K562 (cell line): ENCODE measurements at regions not wholly inside any gene's neighbourhood (a gene's known extent, or its start where the extent isn't known, plus 50 kb on each side); places are given as distances from the start of the nearest gene placed in this dataset.

Experiments used
- ELK1 ChIP-seq: sonication (generic); formaldehyde crosslinking; IDR thresholded peaks from 2 replicates; pipeline ENCODE4 v1.8.1; 2022; ENCODE audit warnings: missing genetic modification reagents
- JUND ChIP-seq, 2 experiments: IDR thresholded peaks; 2 replicates in 1 of 2; 3 replicates in 1 of 2; pipeline ENCODE4 v1.6.1; 2011; ENCODE audit warnings: borderline replicate concordance in 2 of 2, low read depth in 2 of 2, low read length in 2 of 2, improper control_type of control experiment in 1 of 2, missing biosample characterization in 1 of 2, missing genetic modification characterization in 1 of 2, missing genetic modification reagents in 1 of 2
- KAT2B ChIP-seq: IDR thresholded peaks from one replicate; pipeline ENCODE4 v1.6.1; 2012; ENCODE audit warnings: low read depth, mild to moderate bottlenecking, control low read depth, inconsistent platforms, low read length, moderate library complexity
- KDM1A ChIP-seq, 2 experiments: fragments of 450-650 bp; IDR thresholded peaks; 2 replicates each; pipeline ENCODE4 v1.6.1; 2016; ENCODE audit warnings: mild to moderate bottlenecking in 2 of 2
- MYNN ChIP-seq, 2 experiments: sonication (generic); formaldehyde crosslinking in 1 of 2; IDR thresholded peaks; 2 replicates each; pipeline versions ENCODE4 v1.5.0 to v1.6.1; 2016 to 2020; ENCODE audit warnings: antibody characterized with exemption in 1 of 2, missing genetic modification reagents in 1 of 2
- TAF7 ChIP-seq: fragments of 450-650 bp; IDR thresholded peaks from 2 replicates; pipeline ENCODE4 v1.6.1; 2016; ENCODE audit warnings: missing genetic modification characterization, missing compliant biosample characterization

DNA sequence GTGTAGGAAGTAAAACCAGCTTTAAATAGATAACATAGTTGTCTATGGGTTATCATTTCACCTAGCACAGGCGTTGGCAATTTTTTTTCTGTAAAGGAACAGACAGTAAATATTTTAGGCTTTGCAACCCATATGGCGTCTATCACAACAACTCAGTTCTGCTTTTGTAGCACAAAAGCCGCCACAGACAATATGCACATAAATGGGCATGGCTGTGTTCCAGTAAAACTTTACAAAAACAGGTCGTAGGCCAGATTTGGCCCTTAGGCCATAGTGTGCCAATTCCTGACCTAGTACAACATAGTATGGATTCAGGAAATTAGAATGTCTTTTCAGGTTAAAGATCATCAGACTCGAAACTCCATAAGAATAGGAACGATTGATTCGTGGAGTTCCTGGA, 265.3 kb upstream of the GK2 start:
- TF ChIP-seq ELK1 (CRISPR knock-in tag): no peak
- TF ChIP-seq MYNN (IDR thresholded peaks at IDR 0.05): no peak
- TF ChIP-seq MYNN (CRISPR knock-in tag; IDR thresholded peaks at IDR 0.05): no peak
- no peak for TF ChIP-seq KAT2B
- TF ChIP-seq TAF7: no peak
- no peak for TF ChIP-seq JUND (IDR thresholded peaks at IDR 0.05; ENCODE audit: borderline replicate concordance, low read depth, low read length)
- no peak for TF ChIP-seq JUND (tag; IDR thresholded peaks at IDR 0.05; ENCODE audit: borderline replicate concordance, low read depth, low read length)
- TF ChIP-seq KDM1A (IDR thresholded peaks at IDR 0.05): no peak
